ENCODE measurements at regions not wholly inside any gene's neighbourhood (a gene's known extent, or its start where the extent isn't known, plus 50 kb on each side); places are given as distances from the start of the nearest gene placed in this dataset.

GRCh38 chr20:40286975-40287531 is 402.0 kb downstream of the MAFB start:
- no peak for TF ChIP-seq CTCF (IDR thresholded peaks at IDR 0.05; ENCODE audit: extremely low read depth, low read depth, low read length)
- Histone ChIP-seq H3K4me1 (ENCODE audit: insufficient read depth, low read length) (no peaks in the 10 kb centered on the region), H3K79me2 (ENCODE audit: insufficient read depth, low read length) (no peaks in the 10 kb centered on the region), H3K27me3 (ENCODE audit: insufficient read depth, low read length) (peaks cover 8% of the 10 kb centered on the region), H3K27ac (ENCODE audit: low read depth, low read length) (no peak overlapping the region), H2AFZ (ENCODE audit: low read length) (no peak overlapping the region), H3K4me3 (ENCODE audit: insufficient read depth, low read length) (no peak overlapping the region), H4K20me1 (ENCODE audit: insufficient read depth, low read length) (no peaks in the 10 kb centered on the region), H3K4me2 (ENCODE audit: insufficient read depth, low read length) (no peak overlapping the region), H3K36me3 (ENCODE audit: insufficient read depth, low read length) (no peaks in the 10 kb centered on the region), H3K9me3 (ENCODE audit: low read depth, low read length) (no peaks in the 10 kb centered on the region)
- DNase-seq (ENCODE audit: insufficient read length, low spot score, missing footprints): no peak

GRCh38 chr20:40284611-40285010 is 404.4 kb downstream of the MAFB start:
- Histone ChIP-seq H3K27ac (ENCODE audit: low read depth, low read length) (no peak overlapping the region), H3K4me2 (ENCODE audit: insufficient read depth, low read length) (no peak overlapping the region), H2AFZ (ENCODE audit: low read length) (no peak overlapping the region), H3K36me3 (ENCODE audit: insufficient read depth, low read length) (no peaks in the 10 kb centered on the region), H3K79me2 (ENCODE audit: insufficient read depth, low read length) (no peaks in the 10 kb centered on the region), H3K27me3 (ENCODE audit: insufficient read depth, low read length) (peaks cover 5% of the 10 kb centered on the region), H3K4me3 (ENCODE audit: insufficient read depth, low read length) (no peak overlapping the region), H3K9me3 (ENCODE audit: low read depth, low read length) (no peaks in the 10 kb centered on the region), H3K4me1 (ENCODE audit: insufficient read depth, low read length) (no peaks in the 10 kb centered on the region), H4K20me1 (ENCODE audit: insufficient read depth, low read length) (no peaks in the 10 kb centered on the region)
- no peak for DNase-seq (ENCODE audit: insufficient read length, low spot score, missing footprints)
- TF ChIP-seq CTCF (IDR thresholded peaks at IDR 0.05; ENCODE audit: extremely low read depth, low read depth, low read length): no peak

- TF ChIP-seq CTCF (IDR thresholded peaks at IDR 0.05; ENCODE audit: extremely low read depth, low read depth, low read length): no peak
- no peaks in the 10 kb centered on the region for H3K4me1 ChIP-seq (ENCODE audit: insufficient read depth, low read length)
- H2AFZ ChIP-seq (ENCODE audit: low read length): no peak overlapping the region
- no peak overlapping the region for H3K27ac ChIP-seq (ENCODE audit: low read depth, low read length)
- H3K79me2 ChIP-seq (ENCODE audit: insufficient read depth, low read length): no peaks in the 10 kb centered on the region
- peaks cover 5% of the 10 kb centered on the region for H3K27me3 ChIP-seq (ENCODE audit: insufficient read depth, low read length)
- no peak overlapping the region for H3K4me2 ChIP-seq (ENCODE audit: insufficient read depth, low read length)
- no peaks in the 10 kb centered on the region for H3K9me3 ChIP-seq (ENCODE audit: low read depth, low read length)
- H4K20me1 ChIP-seq (ENCODE audit: insufficient read depth, low read length): no peaks in the 10 kb centered on the region
- H3K36me3 ChIP-seq (ENCODE audit: insufficient read depth, low read length): no peaks in the 10 kb centered on the region
- H3K4me3 ChIP-seq (ENCODE audit: insufficient read depth, low read length): no peak overlapping the region
- DNase-seq (ENCODE audit: insufficient read length, low spot score, missing footprints): no peak
Measured at GRCh38 chr20:40283689-40284088, 405.3 kb downstream of the MAFB start.

GRCh38 chr20:40282941-40283340 is 406.1 kb downstream of the MAFB start:
- H3K9me3 ChIP-seq (ENCODE audit: low read depth, low read length): no peaks in the 10 kb centered on the region
- no peaks in the 10 kb centered on the region for H3K36me3 ChIP-seq (ENCODE audit: insufficient read depth, low read length)
- TF ChIP-seq CTCF (IDR thresholded peaks at IDR 0.05; ENCODE audit: extremely low read depth, low read depth, low read length): no peak

More at GRCh38 chr20:40282941-40283340, 406.1 kb downstream of the MAFB start:
- Histone ChIP-seq H3K4me3 (ENCODE audit: insufficient read depth, low read length) (no peak overlapping the region), H3K4me1 (ENCODE audit: insufficient read depth, low read length) (no peaks in the 10 kb centered on the region), H4K20me1 (ENCODE audit: insufficient read depth, low read length) (no peaks in the 10 kb centered on the region), H3K27ac (ENCODE audit: low read depth, low read length) (no peak overlapping the region), H2AFZ (ENCODE audit: low read length) (no peak overlapping the region), H3K79me2 (ENCODE audit: insufficient read depth, low read length) (no peaks in the 10 kb centered on the region), H3K4me2 (ENCODE audit: insufficient read depth, low read length) (no peak overlapping the region), H3K27me3 (ENCODE audit: insufficient read depth, low read length) (peaks cover 5% of the 10 kb centered on the region)
- DNase-seq (ENCODE audit: insufficient read length, low spot score, missing footprints): no peak
